Skeletal muscle satellite cell (primary cell): ENCODE measurements at regions not wholly inside any gene's neighbourhood (a gene's known extent, or its start where the extent isn't known, plus 50 kb on each side); places are given as distances from the start of the nearest gene placed in this dataset.

Experiments
- H3K27me3 ChIP-seq: 2 replicates; pipeline ENCODE4 v1.7.0; 2013; ENCODE audit warnings: low read length; ENCODE audit not compliant: control insufficient read depth, insufficient read depth
- H3K36me3 ChIP-seq: 2 replicates; pipeline ENCODE4 v1.7.0; 2013; ENCODE audit warnings: mild to moderate bottlenecking, control low read depth, low read length; ENCODE audit not compliant: insufficient read depth
- H3K4me1 ChIP-seq: 2 replicates; pipeline ENCODE4 v1.7.0; 2013; ENCODE audit warnings: low read length; ENCODE audit not compliant: control insufficient read depth, insufficient read depth
- H3K4me2 ChIP-seq: 2 replicates; pipeline ENCODE4 v1.7.0; 2013; ENCODE audit warnings: mild to moderate bottlenecking, low read length
- H3K4me3 ChIP-seq: 2 replicates; pipeline ENCODE4 v1.7.0; 2013; ENCODE audit warnings: low read length
- H3K9ac ChIP-seq: 2 replicates; pipeline ENCODE4 v1.7.0; 2013; ENCODE audit warnings: mild to moderate bottlenecking, low read depth, low read length, moderate library complexity
- H3K9me3 ChIP-seq: replicated peaks from 2 replicates; pipeline ENCODE4 v1.7.0; 2013; ENCODE audit warnings: mild to moderate bottlenecking, control low read depth, low read length

DNA sequence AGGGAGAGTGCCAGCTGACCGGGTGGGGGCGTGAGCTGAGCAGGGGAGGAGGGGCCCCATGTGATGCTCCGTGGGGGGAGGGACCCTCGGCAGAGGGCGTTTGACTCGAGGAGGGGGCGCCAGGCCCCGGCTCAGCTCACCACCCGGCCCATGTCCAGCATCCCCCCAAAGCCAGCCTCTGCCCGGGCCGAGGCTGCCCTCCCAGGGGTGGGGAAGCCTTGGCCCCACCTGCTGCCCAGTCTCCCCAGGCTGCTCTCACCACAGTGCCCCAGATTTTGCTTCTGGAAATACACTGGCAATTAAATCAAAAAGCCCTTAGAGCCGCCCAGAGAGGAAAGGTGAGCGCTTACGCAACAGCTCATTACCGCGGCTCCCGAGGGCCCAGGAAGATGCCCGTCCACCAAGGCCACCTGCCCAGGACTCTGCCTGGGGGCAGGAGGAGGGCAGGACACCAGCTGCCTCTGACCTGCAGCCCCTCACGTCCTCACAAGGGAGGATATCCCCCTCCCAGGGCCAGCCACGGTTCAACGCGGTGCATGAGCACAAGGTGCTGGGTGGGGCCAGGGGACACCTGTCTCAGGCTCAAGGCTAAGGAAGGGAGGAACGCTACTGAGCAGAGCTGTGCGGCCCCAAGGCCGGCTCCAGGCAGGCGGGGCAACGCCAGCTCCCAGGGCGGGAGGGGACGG lies 70.0 kb upstream of the INPP5A start:
- H3K9ac ChIP-seq, result no peak overlapping the region
- H3K4me2 ChIP-seq, result no peak overlapping the region
- H3K4me3 ChIP-seq, result no peak overlapping the region
- H3K9me3 ChIP-seq, result no peaks in the 10 kb centered on the region
- peaks cover 12% of the 10 kb centered on the region for H3K4me1 ChIP-seq
- H3K27me3 ChIP-seq, result peaks cover 11% of the 10 kb centered on the region
- H3K36me3 ChIP-seq, result no peaks in the 10 kb centered on the region

DNA sequence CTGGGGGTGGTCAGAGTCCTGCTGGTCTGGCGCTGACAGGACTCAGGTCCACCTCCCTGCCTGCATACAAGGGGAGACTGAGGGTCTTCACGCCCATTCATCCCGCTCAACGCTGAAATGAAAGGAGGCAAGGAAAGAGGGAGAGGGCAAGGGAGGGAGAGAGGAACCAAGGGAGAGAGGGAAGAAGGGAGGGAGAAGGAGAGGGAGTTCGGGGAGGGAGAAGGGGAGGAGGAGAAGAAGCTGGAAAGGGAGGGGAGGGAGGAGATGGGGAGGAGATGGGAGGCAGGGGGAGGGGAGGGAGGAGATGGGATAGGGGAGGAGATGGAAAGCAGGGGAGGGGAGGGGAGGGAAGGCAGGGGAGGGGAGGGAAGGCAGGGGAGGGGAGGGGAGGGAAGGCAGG lies 69.4 kb upstream of the INPP5A start:
- Histone ChIP-seq H3K9me3 (no peaks in the 10 kb centered on the region), H3K4me3 (no peak overlapping the region), H3K36me3 (no peaks in the 10 kb centered on the region), H3K4me2 (no peak overlapping the region), H3K27me3 (peaks cover 6% of the 10 kb centered on the region), H3K4me1 (peaks cover 12% of the 10 kb centered on the region), H3K9ac (no peak overlapping the region)

DNA sequence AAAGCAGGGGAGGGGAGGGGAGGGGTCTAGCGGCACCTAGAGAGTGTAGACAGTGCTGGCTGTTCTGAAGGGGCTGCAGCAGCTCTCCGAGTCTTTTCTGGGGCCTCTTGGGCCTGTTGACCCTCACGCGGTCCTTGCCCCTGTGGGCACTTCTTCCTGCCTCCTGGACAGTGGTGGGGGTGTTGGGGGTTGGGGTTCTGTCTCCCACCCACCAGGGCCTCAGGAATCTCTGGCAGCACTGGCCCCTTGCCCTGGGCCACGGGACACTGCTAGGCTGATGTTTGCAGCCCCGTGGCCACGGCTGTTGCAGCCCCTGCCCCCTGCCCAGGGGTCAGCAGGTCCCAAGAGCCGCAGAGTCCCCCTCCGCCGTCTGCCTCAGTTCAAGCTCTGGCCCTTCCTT lies 68.9 kb upstream of the INPP5A start:
- peaks cover 2% of the 10 kb centered on the region for H3K27me3 ChIP-seq
- no peak overlapping the region for H3K4me2 ChIP-seq
- peaks cover 10% of the 10 kb centered on the region for H3K4me1 ChIP-seq
- H3K9me3 ChIP-seq, result no peaks in the 10 kb centered on the region
- H3K9ac ChIP-seq, result no peak overlapping the region
- no peak overlapping the region for H3K4me3 ChIP-seq
- H3K36me3 ChIP-seq, result no peaks in the 10 kb centered on the region

DNA sequence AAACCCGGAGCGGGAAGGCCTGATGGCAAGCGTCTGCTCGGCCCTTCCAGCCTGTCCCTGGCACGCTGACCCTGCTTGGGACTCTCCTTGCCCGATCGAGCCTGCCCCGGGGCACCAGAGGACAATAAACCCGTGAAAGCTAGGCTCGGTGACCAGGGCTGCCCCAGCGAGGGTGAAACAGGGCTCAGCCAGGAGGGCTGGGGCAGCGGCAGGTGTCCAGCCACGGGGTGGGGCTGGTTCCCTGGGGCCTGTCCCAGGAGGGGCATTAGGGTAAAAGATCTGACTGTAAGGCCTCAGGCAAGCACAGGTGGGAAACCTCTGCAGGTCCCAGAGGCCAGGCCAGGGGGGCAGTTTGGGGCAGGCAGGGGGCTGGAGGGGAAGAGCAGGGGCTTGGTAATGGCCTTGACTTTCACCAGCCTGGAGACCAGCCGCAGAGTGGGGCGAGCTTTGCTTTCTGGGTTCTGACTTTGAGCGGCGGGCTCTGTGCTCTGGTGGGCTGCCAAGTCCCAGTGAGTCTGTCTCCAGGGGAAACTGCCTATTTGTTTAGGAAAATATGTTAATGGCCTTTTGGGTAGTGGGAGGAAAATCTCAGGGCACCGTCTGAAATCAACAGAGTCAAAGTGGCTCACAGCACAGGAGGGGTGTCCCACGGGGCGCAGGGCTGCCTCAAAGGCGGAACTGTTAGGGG lies 68.2 kb upstream of the INPP5A start:
- Histone ChIP-seq H3K36me3 (no peaks in the 10 kb centered on the region), H3K27me3 (no peaks in the 10 kb centered on the region), H3K9ac (no peak overlapping the region), H3K4me2 (no peak overlapping the region), H3K4me3 (no peak overlapping the region), H3K9me3 (no peaks in the 10 kb centered on the region), H3K4me1 (peaks cover 3% of the 10 kb centered on the region)

DNA sequence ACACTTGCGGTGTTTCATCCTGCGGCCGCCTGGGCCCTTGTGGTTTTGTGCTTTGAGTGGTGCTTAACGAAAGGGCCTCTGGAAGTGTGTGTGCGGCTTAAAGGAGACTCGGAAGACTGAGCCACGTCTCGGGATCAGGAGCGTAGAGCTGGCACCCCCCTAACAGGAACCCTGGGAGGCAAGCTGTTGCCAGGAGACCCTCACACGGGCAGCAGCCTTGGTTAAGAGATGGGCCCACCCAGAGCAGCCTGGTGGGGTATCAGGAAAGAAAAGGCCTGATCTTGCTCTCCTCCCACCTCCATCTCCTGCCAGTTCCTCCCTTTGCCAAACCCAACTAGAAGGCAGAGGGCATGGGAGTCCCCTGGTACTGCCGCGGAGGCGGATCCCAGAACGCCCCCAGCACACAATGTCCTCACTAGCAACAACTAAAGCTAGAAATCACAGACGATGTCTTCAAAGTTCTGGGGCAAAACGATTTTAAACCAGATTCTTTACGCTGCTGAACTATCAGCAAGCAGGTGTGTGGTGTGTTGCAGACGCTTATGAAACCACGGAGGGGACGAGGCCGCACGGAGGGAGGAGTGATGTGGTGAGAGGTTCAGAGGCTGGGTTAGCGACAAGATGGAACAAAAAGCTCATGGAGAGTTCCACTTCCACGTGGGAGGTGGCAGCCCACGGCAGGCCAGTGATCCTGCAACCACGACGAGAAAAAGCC lies 67.0 kb upstream of the INPP5A start:
- Histone ChIP-seq H3K9ac (no peak overlapping the region), H3K9me3 (no peaks in the 10 kb centered on the region), H3K36me3 (no peaks in the 10 kb centered on the region), H3K27me3 (peaks cover 5% of the 10 kb centered on the region), H3K4me1 (no peaks in the 10 kb centered on the region), H3K4me3 (no peak overlapping the region), H3K4me2 (no peak overlapping the region)

DNA sequence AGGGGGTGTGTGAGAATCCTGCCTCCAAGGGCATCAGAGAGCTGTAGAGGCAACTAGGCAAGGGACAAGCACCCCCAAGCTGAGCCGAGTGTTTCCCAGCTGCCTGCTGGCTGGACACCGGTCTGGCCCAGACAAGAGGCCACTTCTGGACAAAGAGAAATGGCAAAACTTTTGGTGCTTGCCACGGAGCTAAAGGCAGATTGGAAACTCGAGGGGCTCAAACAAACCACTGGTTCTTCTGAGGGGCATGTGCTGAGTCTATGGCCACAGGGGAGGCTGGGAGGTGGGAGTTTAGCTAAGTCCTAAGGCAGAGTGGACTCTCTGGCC lies 66.5 kb upstream of the INPP5A start:
- no peak overlapping the region for H3K4me3 ChIP-seq
- H3K4me2 ChIP-seq, result no peak overlapping the region
- no peaks in the 10 kb centered on the region for H3K36me3 ChIP-seq
- no peaks in the 10 kb centered on the region for H3K9me3 ChIP-seq
- peaks cover 10% of the 10 kb centered on the region for H3K27me3 ChIP-seq
- H3K9ac ChIP-seq, result no peak overlapping the region
- H3K4me1 ChIP-seq, result no peaks in the 10 kb centered on the region

DNA sequence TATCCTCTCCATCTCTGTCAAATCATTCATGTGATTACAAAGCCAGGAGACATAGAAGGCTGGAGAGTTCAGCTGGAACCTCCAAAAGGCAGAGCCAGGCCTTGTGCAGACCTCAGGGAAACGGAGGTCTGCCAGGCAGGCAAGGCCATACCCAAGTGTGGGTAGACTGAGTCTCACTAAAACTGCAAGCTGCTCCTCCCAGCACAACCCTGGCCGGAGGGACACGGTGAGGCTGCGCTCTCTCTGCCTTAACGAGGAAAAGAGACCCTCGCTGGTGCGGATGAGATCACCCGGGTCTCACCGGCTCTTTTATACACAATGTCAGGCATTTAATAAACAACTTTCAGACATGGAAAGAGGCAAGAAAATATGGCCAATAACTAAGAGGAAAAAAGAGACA lies 66.1 kb upstream of the INPP5A start:
- Histone ChIP-seq H3K9ac (no peak overlapping the region), H3K27me3 (peaks cover 14% of the 10 kb centered on the region), H3K4me3 (no peak overlapping the region), H3K4me1 (no peaks in the 10 kb centered on the region), H3K4me2 (no peak overlapping the region), H3K36me3 (no peaks in the 10 kb centered on the region), H3K9me3 (no peaks in the 10 kb centered on the region)

DNA sequence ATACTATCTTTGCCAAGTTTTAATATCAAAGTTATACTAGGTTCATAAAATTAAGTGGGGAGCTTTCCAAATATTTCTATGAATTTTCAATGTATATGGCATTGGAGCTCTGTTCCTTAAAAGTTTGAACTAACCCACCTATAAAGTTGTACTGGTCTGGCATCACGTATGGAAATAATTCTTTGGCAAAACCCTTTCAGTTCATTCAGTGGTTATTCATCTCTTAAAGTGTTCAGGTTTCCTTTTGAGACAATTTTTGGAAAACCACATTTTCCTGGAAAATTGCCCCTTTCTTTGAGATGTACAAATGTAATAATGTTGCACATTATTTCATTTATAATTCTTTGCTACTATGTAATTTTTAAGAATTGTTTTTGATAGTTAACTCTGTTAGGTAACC lies 62.5 kb upstream of the INPP5A start:
- Histone ChIP-seq H3K4me1 (no peaks in the 10 kb centered on the region), H3K27me3 (peaks cover 33% of the 10 kb centered on the region), H3K9ac (no peak overlapping the region), H3K36me3 (no peaks in the 10 kb centered on the region), H3K4me3 (no peak overlapping the region), H3K4me2 (no peak overlapping the region), H3K9me3 (no peaks in the 10 kb centered on the region)

DNA sequence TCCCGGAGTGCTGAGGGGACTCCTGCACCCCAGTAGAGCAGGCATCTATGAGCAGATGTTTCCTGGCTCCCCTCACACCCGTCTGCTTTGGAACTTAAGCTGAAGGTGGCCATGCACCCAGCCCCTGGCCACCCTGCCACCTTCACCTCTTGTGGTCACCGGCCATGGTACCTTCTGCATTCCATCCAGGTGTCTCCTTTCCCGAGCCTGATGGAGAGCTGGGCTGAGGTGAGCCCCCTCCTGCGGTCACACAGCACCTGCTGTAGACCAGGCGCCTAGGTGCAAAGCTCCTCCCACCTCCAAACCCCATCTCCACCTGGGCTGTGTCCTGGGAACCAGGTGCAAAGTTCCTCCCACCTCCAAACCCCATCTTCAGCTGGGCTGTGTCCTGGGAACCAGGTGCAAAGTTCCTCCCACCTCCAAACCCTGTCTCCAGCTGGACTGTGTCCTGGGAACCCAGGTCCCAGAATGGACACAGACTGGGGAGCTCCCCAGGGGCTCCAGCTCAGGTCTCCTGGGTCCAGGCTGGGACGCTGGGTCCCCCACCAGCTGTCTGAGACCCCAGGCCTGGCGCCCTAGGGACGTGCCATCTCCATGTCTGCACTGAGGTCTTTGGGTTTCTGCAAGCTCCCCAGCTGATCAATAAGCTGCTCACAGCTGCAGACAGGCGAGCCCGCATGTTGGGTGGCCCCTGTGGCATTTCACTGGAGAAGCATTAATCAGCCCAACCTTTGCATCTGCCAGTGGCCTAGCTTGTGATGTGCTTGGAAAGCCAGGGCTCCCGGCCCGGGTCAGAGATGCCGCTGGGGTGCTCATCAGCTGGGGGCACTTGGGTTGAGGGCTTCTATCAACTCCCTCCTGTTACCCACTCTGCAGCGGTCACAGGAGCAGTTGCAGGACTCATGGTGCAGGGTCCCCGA lies 61.2 kb upstream of the INPP5A start:
- H3K9me3 ChIP-seq, result no peaks in the 10 kb centered on the region
- no peak overlapping the region for H3K9ac ChIP-seq
- H3K36me3 ChIP-seq, result no peaks in the 10 kb centered on the region
- H3K27me3 ChIP-seq, result peaks cover 40% of the 10 kb centered on the region
- no peak overlapping the region for H3K4me3 ChIP-seq
- H3K4me2 ChIP-seq, result no peak overlapping the region
- no peaks in the 10 kb centered on the region for H3K4me1 ChIP-seq

DNA sequence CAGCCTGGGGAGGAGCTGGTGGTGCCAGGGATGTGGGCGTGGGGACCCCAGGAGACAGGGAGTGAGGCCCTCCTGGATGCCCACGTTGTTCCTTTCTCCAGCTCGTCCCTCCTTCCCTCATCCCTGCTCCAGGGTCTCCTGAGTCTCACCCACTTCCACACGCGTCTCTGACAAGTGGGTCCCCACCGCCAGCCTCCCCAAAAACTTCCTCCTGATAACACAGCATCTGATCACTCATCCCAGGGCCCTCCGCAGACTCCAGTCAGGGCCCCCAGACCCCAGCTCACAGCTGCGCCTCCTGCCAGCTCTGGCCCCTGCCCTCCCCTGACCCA lies 60.6 kb upstream of the INPP5A start:
- no peaks in the 10 kb centered on the region for H3K36me3 ChIP-seq
- peaks cover 40% of the 10 kb centered on the region for H3K27me3 ChIP-seq
- H3K9ac ChIP-seq, result no peak overlapping the region
- no peaks in the 10 kb centered on the region for H3K9me3 ChIP-seq
- no peak overlapping the region for H3K4me2 ChIP-seq
- peaks cover 5% of the 10 kb centered on the region for H3K4me1 ChIP-seq
- H3K4me3 ChIP-seq, result no peak overlapping the region
